GM18511 (cell line): ENCODE measurements at regions not wholly inside any gene's neighbourhood (a gene's known extent, or its start where the extent isn't known, plus 50 kb on each side); places are given as distances from the start of the nearest gene placed in this dataset.

Experiments used
- ATAC-seq: cut with Tn5 transposase; IDR thresholded peaks from one replicate; pipeline ENCODE4 v1.9.1; 2021; ENCODE audit warnings: mild to moderate bottlenecking, moderate library complexity; ENCODE audit not compliant: unreplicated experiment

DNA sequence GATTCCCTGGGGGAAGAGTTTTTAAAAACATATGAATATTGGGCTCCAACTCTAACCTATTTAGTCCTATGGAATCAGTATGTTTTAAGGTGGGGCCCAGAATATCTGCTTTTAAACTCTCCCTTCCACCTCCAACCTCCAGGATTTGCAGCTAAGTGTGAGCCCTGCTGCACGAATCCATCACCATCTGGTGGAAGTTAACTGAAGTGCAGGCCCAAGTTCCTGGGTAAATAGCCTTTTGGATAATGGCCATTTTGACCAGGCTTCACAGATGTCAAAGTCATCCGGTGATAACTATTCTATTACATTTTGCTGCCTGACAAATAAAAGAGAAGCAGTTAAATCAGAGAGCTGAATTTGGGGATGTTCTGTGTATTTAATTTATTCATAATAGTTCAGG lies 58.1 kb upstream of the RMST start:
- peak; percentile 90 for ATAC-seq

DNA sequence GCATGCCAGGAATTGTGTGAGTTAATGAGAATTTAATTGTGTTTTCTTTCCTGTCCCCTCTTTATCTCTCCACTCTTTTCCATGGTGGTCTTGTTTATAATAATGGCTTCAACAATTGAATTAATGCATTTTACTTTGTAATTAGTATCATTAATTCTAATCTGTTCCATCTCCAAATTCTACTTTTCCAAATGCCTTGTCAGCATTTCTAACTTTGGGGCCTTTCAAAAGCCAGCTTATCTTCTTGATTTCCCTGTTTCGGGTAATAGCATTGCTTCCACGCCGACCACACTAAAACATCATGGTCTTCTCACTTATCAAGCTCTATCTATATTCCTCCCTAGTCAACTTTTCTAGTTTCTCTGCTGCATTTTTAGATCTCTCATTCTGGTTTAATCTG lies 54.2 kb upstream of the RMST start:
- ATAC-seq, result no peak

DNA sequence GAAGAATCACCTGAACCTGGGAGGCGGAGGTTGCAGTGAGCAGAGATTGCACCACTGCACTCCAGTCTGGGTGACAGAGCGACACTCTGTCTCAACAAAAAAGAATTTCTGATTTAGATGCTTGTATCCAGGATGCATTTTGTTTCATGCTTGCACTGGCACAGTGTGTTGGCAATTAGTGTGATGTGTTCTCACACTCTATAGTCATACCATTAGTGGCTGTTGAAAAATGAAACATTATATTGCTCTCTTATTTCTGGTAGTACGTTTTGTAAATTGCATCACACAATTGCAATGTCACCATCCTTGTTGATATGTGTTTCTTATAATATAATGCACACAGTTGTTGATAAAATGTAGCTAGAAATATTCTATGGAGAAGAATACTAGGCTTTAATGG lies 51.3 kb upstream of the RMST start:
- no peak for ATAC-seq
